ENCODE measurements at regions not wholly inside any gene's neighbourhood (a gene's known extent, or its start where the extent isn't known, plus 50 kb on each side); places are given as distances from the start of the nearest gene placed in this dataset.

DNA sequence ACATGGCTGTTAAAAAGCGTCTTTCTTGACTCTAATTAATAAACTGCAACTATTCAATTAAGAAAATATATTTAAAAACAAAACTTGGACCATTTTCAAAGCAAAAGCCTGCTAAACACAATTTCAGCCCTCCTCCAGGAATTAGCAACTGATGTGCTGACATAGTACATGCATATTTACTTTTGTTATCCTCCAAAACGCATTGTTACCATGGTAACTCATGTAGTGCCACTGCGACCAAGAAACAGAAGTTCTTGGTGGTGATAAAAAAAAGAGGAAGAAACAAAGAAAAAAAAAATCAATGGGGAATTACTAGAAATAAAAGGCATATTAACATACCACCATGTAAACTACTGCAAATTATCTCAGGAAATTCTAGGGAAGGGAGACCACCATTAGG lies 793.4 kb upstream of the CDH8 start:
- 0 out of 2 replicates have a peak, but pooled peaks cover 3% of the 10 kb centered on the region for H3K36me3 Mint-ChIP-seq (ENCODE audit: low read depth)
- TF ChIP-seq, protein P1, sequence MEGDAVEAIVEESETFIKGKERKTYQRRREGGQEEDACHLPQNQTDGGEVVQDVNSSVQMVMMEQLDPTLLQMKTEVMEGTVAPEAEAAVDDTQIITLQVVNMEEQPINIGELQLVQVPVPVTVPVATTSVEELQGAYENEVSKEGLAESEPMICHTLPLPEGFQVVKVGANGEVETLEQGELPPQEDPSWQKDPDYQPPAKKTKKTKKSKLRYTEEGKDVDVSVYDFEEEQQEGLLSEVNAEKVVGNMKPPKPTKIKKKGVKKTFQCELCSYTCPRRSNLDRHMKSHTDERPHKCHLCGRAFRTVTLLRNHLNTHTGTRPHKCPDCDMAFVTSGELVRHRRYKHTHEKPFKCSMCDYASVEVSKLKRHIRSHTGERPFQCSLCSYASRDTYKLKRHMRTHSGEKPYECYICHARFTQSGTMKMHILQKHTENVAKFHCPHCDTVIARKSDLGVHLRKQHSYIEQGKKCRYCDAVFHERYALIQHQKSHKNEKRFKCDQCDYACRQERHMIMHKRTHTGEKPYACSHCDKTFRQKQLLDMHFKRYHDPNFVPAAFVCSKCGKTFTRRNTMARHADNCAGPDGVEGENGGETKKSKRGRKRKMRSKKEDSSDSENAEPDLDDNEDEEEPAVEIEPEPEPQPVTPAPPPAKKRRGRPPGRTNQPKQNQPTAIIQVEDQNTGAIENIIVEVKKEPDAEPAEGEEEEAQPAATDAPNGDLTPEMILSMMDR (IDR thresholded peaks at IDR 0.05) = no peak
- no peaks in the 10 kb centered on the region for H3K4me1 Mint-ChIP-seq (ENCODE audit: low read depth)
- DNase-seq = no peak
- no peak overlapping the region for H3K4me3 Mint-ChIP-seq
- no peaks in the 10 kb centered on the region for H3K27me3 Mint-ChIP-seq (ENCODE audit: insufficient read depth)
- H3K9me3 Mint-ChIP-seq = peaks cover 28% of the 10 kb centered on the region
- H3K27ac Mint-ChIP-seq = no peak overlapping the region

DNA sequence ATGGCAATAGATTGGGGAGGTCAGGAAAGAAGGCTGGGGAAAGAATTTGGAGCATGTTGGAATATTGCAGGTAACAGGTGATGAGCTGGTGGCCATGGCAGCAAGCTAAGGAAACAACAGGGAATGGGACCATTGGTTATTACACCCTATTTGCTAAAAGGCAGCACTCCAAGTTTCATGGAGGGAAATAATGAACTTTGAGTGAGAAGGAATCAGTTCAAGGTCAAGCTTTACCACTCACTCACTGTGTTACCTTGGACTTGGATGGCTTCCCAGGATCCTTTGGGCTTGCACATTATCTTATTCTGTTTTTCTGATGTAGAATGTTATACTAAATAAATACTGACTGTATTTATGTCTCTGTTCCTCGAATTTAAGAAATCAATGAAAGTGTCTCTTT lies 792.8 kb upstream of the CDH8 start:
- no peaks in the 10 kb centered on the region for H3K27me3 Mint-ChIP-seq (ENCODE audit: insufficient read depth)
- TF ChIP-seq, protein P1 (IDR thresholded peaks at IDR 0.05) = no peak
- 0 out of 2 replicates have a peak, but pooled peaks cover 3% of the 10 kb centered on the region for H3K36me3 Mint-ChIP-seq (ENCODE audit: low read depth)
- no peak for DNase-seq
- no peak overlapping the region for H3K27ac Mint-ChIP-seq
- peaks cover 30% of the 10 kb centered on the region for H3K9me3 Mint-ChIP-seq
- H3K4me1 Mint-ChIP-seq (ENCODE audit: low read depth) = no peaks in the 10 kb centered on the region
- no peak overlapping the region for H3K4me3 Mint-ChIP-seq

DNA sequence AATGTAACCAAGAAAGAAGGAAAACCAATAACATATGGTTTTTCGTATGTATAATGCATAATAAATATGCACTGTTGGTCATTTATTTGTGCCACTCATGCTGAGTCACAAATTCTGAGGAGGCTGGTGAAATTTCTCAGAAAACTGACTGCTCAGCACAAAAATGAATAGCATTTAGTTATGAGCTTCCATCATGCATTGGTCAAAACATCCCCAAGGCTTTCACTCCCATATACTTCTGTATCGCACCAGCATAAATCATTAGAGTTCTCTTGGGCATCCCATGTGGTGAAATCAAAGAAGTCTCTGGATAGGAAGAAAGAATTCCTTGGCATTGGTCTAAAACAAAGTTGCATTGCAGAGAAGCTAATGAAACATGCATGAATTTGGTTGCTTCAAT lies 785.6 kb upstream of the CDH8 start:
- Mint-ChIP-seq H3K9me3 (peaks cover 22% of the 10 kb centered on the region), H3K27ac (no peak overlapping the region), H3K36me3 (ENCODE audit: low read depth) (no peaks in the 10 kb centered on the region), H3K4me1 (ENCODE audit: low read depth) (no peaks in the 10 kb centered on the region), H3K27me3 (ENCODE audit: insufficient read depth) (no peaks in the 10 kb centered on the region), H3K4me3 (no peak overlapping the region)
- DNase-seq = no peak
- TF ChIP-seq, protein P1 (IDR thresholded peaks at IDR 0.05) = no peak

DNA sequence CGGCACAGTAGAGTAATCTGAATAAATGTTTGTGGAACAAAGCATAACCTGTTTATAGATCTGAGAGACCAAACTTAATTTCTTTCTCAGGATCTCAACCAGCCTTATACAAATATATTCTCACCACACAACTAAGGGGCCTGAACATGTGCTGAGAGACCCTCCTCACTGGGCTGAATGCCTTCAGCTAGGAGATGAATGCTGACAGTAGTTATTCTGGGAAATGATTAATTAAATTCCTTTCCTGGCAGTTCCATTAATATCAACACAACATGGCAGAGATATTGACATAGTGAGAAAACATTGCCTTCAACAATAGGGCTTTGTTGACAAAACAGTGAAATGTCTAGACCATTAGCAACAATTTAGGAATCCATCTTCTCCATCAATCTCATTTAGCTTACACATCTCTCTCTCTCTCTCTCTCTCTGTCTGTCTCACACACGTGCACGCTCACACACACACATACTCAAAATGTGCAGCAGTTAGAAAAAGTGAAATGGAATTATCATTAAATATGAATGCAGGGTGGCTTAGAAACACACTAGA lies 780.8 kb upstream of the CDH8 start:
- no peak overlapping the region for H3K27ac Mint-ChIP-seq
- DNase-seq = no peak
- H3K9me3 Mint-ChIP-seq = peaks cover 27% of the 10 kb centered on the region
- H3K36me3 Mint-ChIP-seq (ENCODE audit: low read depth) = no peaks in the 10 kb centered on the region
- H3K27me3 Mint-ChIP-seq (ENCODE audit: insufficient read depth) = no peaks in the 10 kb centered on the region
- TF ChIP-seq, protein P1 (IDR thresholded peaks at IDR 0.05) = no peak
- H3K4me3 Mint-ChIP-seq = no peak overlapping the region
- H3K4me1 Mint-ChIP-seq (ENCODE audit: low read depth) = no peaks in the 10 kb centered on the region

DNA sequence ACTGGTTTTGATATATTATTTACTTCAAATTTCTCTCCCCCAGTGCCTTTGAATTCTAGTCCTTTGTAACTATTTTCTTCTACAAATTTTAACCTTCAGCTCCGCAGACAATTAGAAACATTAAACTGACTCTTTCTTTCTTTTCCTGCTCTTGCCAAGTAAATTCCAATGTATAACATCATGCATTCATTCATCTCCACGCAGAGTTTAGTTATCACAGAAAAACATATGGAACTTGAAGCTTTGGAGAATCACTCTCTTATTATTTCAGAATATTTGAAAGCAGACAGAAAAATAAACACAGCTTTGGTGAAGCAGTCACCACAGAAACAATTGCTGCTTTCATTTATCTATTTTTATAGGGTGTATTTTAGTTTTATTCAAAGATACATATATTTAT lies 778.7 kb upstream of the CDH8 start:
- Mint-ChIP-seq H3K4me3 (no peak overlapping the region), H3K9me3 (peaks cover 36% of the 10 kb centered on the region), H3K27me3 (ENCODE audit: insufficient read depth) (no peaks in the 10 kb centered on the region), H3K27ac (no peak overlapping the region), H3K36me3 (ENCODE audit: low read depth) (peaks cover 3% of the 10 kb centered on the region; the same call in 1 of the 2 replicates), H3K4me1 (ENCODE audit: low read depth) (no peaks in the 10 kb centered on the region)
- TF ChIP-seq, protein P1 (IDR thresholded peaks at IDR 0.05) = no peak
- DNase-seq = no peak

Measured in HFFc6 (cell line).